C4-2B (cell line): ENCODE measurements at regions not wholly inside any gene's neighbourhood (a gene's known extent, or its start where the extent isn't known, plus 50 kb on each side); places are given as distances from the start of the nearest gene placed in this dataset.

Source experiments
- ZFX ChIP-seq: fragments of 450-650 bp; IDR thresholded peaks from 2 replicates; pipeline ENCODE4 v1.6.1; 2017
- TF ChIP-seq, protein P1 (sequence below): fragments of 450-650 bp; conservative IDR thresholded peaks from 2 replicates; pipeline ENCODE4 v1.5.1; 2017; ENCODE audit warnings: mild to moderate bottlenecking

DNA sequence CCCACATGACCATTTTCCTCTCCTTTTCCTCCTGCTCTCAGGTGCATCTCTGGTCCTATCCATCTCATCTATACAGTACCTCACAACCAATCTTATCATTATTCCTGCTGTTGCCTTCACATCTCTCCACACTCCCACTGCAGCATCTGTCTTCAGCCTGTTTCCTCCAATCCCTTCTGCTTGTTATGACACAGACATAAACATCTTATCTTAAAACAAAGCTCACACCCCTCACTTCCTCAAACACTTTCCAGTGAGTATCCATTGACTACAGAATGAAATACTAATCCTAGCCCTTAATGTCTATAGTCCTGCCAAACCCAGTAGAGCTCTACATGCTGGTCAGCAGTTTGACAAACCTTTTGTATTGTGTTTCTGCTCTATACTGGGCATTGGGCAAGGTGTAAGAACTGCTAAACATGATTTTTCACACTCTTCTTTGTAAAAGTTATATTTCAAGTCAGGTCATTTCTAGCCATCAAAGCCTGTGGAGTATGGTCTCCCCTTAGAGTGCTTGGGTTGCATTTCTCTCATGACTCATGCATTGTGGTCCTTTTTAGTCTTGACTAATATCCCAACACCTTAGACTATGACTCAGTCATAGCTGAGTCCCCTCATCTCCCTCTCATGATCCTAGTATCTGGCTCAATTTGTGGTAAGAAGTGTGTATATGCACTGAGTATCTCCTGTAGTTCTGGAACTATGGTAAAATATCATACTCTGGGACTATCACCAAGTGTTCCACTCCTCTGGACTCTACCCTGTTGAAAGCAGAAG is 187.0 kb downstream of the CYRIA start:
- TF ChIP-seq, protein P1, sequence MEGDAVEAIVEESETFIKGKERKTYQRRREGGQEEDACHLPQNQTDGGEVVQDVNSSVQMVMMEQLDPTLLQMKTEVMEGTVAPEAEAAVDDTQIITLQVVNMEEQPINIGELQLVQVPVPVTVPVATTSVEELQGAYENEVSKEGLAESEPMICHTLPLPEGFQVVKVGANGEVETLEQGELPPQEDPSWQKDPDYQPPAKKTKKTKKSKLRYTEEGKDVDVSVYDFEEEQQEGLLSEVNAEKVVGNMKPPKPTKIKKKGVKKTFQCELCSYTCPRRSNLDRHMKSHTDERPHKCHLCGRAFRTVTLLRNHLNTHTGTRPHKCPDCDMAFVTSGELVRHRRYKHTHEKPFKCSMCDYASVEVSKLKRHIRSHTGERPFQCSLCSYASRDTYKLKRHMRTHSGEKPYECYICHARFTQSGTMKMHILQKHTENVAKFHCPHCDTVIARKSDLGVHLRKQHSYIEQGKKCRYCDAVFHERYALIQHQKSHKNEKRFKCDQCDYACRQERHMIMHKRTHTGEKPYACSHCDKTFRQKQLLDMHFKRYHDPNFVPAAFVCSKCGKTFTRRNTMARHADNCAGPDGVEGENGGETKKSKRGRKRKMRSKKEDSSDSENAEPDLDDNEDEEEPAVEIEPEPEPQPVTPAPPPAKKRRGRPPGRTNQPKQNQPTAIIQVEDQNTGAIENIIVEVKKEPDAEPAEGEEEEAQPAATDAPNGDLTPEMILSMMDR: no peak
- no peak for TF ChIP-seq ZFX
